ENCODE measurements at regions not wholly inside any gene's neighbourhood (a gene's known extent, or its start where the extent isn't known, plus 50 kb on each side); places are given as distances from the start of the nearest gene placed in this dataset.

GRCh38 chr18:70693246-70693645 is 404.4 kb downstream of the SOCS6 start:
- TF ChIP-seq GATA2 (IDR thresholded peaks at IDR 0.05; ENCODE audit: low read depth, low read length) (no peak), GATA3 (IDR thresholded peaks at IDR 0.05; ENCODE audit: low read depth, low read length) (no peak)
